ENCODE measurements at regions not wholly inside any gene's neighbourhood (a gene's known extent, or its start where the extent isn't known, plus 50 kb on each side); places are given as distances from the start of the nearest gene placed in this dataset.

GRCh38 chrX:147405764-147406163 is 506.0 kb upstream of the FMR1 start:
- DNase-seq, result no peak

- DNase-seq, result no peak
Measured at GRCh38 chrX:147403040-147403439, 508.7 kb upstream of the FMR1 start.

DNA sequence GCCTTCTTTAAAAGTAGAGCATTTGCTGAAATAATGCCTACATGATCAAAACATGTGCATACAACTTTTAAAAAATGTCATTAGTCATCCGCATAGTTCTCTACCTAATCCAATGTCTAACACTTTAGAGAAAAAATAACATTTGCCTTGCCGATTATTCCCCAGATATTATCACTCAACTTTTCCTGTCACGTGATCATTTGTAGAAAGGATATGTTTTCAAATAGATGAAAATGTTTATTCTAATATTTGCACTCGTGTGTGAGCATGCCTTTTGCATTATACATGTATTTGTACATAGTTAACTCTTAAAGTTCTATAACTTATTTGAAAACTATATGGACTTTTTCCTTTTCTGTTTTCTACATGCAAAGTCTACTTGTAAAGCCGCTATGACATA is 533.0 kb upstream of the FMR1 start:
- no peak for DNase-seq

- DNase-seq, result no peak
Measured at GRCh38 chrX:147377728-147378127, 534.0 kb upstream of the FMR1 start.

DNA sequence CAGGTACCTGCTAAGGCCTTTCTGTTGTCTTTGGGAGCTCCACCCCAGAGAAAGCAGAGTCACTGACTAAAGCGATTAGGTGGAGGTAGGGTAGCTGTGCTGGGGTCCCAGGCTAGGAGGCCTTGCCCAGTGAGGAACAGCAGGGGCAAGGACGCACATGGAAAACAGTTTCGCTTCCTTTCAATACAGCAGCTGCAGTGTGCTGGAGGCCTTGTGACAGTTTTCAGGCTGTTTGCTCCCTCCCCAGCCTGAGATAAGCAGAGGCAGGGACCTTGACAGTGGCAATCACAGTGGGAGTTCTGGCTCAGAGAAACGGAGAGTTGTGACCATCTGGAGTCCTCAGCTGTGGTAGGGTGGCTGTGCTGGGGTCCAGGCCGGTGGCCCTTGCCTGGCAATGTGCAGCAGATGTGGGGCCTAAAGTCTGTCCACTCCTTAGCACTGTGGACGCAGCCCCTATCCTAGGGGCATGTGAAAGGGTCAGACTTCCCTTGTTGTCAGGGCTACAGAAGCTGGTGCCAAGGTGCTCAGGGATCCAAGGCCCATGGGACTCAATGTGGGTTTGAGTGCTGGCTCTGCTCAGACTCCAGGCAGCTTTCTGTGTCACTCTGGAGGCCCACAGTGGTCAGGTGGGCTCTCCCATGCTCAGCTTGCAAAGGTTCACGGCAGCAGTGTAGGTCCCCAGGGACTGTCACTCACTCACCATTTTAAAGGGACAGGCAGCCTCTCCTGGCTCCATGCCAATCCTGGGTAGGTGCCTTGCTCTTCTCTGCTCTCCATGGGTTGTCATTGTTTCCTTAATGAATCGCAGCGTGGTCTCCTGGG is 534.9 kb upstream of the FMR1 start:
- DNase-seq, result peak in 1 of 2 experiments; percentile 17

DNA sequence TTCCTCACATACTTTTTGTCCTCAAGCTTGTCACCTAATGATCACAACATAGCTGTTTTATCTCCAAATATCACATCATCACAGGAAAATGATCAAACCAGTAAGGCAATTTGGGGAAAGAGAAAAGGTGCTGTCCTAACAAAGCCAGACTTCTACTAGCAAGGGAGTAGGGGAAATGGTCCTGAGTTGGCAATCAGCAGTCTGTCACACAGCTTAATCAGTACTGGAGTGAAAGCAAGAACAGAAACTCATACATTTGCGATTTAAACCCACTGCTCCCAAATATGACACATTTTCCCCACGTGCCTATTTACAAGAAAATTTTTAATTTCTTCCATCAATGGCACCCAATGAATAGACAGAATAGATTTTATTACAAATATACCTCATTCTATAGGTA is 546.8 kb upstream of the FMR1 start:
- DNase-seq, result no peak

GRCh38 chrX:147351644-147352043 is 537.1 kb upstream of the CXorf51A start:
- no peak for DNase-seq

DNA sequence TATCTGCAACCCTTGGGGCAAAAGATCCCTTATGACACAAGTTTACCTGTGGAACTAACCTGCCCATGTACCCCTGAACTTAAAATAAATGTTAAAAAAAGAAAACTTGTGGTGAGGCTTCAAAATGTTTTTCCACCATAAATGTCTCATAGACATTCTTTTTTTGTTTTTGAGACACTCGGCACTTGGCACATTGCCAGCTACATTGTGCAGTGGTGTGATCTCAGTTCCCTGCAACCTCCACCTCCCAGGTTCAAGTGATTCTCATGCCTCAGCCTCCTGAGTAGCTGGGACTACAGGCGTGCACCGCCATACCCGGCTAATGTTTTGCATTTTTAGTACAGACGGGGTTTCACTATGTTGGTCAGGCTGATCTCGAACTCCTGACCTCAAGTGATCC is 528.9 kb upstream of the CXorf51A start:
- no peak for DNase-seq

GRCh38 chrX:147342197-147342596 is 527.7 kb upstream of the CXorf51A start:
- DNase-seq, result no peak

GRCh38 chrX:147340947-147341346 is 526.4 kb upstream of the CXorf51A start:
- DNase-seq, result no peak

DNA sequence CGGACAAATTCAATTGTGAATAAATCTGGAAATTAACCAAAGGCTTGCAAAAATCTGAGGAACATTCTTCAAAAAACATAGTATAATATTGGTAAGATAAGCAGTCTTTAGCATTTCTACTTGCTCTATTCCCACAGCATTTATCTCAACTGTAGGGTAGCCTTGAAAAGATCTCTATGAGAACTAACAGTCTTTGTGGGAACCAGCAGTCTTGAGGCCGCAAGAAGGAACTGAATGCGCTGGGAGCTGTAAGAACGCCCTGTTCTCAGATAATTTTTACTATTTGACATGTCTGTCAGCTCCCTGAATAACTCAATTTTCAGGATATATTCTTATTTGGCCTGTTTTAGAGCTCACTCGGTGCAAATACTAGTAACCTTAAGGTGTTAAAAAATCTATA is 519.3 kb upstream of the CXorf51A start:
- no peak for DNase-seq

DNA sequence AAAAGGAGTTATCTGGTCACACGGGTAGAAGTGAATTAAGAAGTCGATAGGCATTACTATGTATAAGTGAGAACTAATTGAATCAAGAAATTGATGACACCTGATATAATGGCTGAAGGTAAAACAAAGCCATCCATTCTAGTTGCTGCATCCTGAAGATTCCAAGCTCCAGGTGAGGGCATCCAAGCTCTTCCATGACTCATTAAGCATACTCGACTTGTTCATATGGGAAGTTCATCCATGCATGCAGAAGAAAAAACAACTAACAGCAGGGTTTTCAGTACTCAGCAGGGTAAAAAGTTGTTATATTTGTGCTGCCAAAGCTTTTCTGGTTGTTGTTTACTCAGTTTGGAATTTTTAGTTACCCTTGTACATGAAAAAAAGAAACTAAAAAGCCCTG is 508.0 kb upstream of the CXorf51A start:
- no peak for DNase-seq

GRCh38 chrX:147315483-147315882 is 500.9 kb upstream of the CXorf51A start:
- DNase-seq, result no peak
